ENCODE measurements at regions not wholly inside any gene's neighbourhood (a gene's known extent, or its start where the extent isn't known, plus 50 kb on each side); places are given as distances from the start of the nearest gene placed in this dataset.

DNA sequence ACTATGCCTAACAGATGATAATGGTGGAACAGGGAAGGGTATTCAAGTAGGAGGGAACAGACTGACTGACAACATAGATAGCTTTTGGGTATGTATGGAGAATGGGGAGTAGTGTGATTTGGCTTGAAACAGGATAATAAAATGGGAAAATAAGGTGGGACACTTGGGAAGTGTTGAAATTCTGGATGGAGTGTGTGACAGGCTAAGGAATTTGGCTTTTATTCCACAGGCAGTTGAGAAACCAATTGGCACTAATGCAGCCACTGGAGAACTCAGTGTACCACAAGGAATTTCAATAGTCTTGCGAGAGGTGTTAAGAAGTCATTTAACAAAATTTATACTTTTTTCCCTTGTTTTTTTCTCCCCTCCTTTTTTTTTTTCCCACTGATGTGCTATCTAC, 153.5 kb upstream of the ELAVL2 start:
- TF ChIP-seq CTCF (optimal IDR thresholded peaks at IDR 0.05 in 1 of 3, IDR thresholded peaks at IDR 0.05 in 1 of 3, conservative IDR thresholded peaks at IDR 0.05 in 1 of 3; ENCODE audit: extremely low read depth in 1 of 3, insufficient read depth in 2 of 3, low read length in 3 of 3), result no peak
- TF ChIP-seq EZH2 (IDR thresholded peaks at IDR 0.05; ENCODE audit: low read length), result no peak
